H1 (cell line): ENCODE measurements at regions not wholly inside any gene's neighbourhood (a gene's known extent, or its start where the extent isn't known, plus 50 kb on each side); places are given as distances from the start of the nearest gene placed in this dataset.

Source experiments
- CTCF ChIA-PET: fragments of 300-600 bp; sonication (Branson Sonifier 250); formaldehyde crosslinking; loops from one replicate; lab custom pipeline; 2021; ENCODE audit not compliant: partially characterized antibody; lab: Charles Lee
- POLR2A ChIA-PET: fragments of 300-600 bp; sonication (Branson Sonifier 250); formaldehyde crosslinking; loops from one replicate; lab custom pipeline; 2021; ENCODE audit warnings: inconsistent platforms; ENCODE audit not compliant: partially characterized antibody; lab: Charles Lee
- DNase-seq, 2 experiments: peaks; one replicate each; pipeline versions ENCODE4 v3.0.0 to v3.0.0-alpha.2; 2010 to 2022; ENCODE audit warnings: low spot score in 2 of 2, low read depth in 1 of 2, mixed read lengths in 1 of 2
- FAIRE-seq: peaks from 2 replicates; lab custom pipeline; 2011; peaks lifted over from hg19 to GRCh38; lab: Jason Lieb, UNC
- H2AFZ ChIP-seq: 2 replicates; pipeline ENCODE4 v1.8.1; 2012; ENCODE audit warnings: low read length, inconsistent platforms
- H2AK5ac ChIP-seq: 2 replicates; pipeline ENCODE4 v1.6.1; 2013; ENCODE audit warnings: low read depth, low read length
- H2BK120ac ChIP-seq: replicated peaks from 2 replicates; pipeline ENCODE3; 2013; ENCODE audit warnings: low read depth, low read length, inconsistent platforms
- H2BK12ac ChIP-seq: 2 replicates; pipeline ENCODE4 v1.6.1; 2013; ENCODE audit warnings: low read depth, low read length
- H2BK15ac ChIP-seq: 2 replicates; pipeline ENCODE4 v1.6.1; 2013; ENCODE audit warnings: low read length
- H2BK20ac ChIP-seq: 2 replicates; pipeline ENCODE4 v1.6.1; 2013; ENCODE audit warnings: low read length
- H2BK5ac ChIP-seq: 2 replicates; pipeline ENCODE4 v1.6.1; 2013; ENCODE audit warnings: low read depth, low read length
- H3K14ac ChIP-seq: 2 replicates; pipeline ENCODE4 v1.6.1; 2013; ENCODE audit warnings: inconsistent platforms; ENCODE audit not compliant: insufficient read length
- H3K18ac ChIP-seq: 2 replicates; pipeline ENCODE4 v1.6.1; 2013; ENCODE audit warnings: low read length; ENCODE audit errors: extremely low read depth
- H3K23ac ChIP-seq: 2 replicates; pipeline ENCODE4 v1.6.1; 2013; ENCODE audit warnings: inconsistent platforms; ENCODE audit not compliant: insufficient read length
- H3K23me2 ChIP-seq: 2 replicates; pipeline ENCODE4 v1.6.1; 2013; ENCODE audit warnings: low read depth, low read length
- H3K27ac ChIP-seq: 2 replicates; pipeline ENCODE4 v1.6.1; 2011; ENCODE audit warnings: low read depth, low read length, inconsistent platforms
- H3K27me3 ChIP-seq, 4 experiments: replicated peaks in 1 of 4; 1 replicate in 1 of 4; 2 replicates in 3 of 4; pipeline versions ENCODE4 v1.6.1 to v1.8.1; 2011 to 2013; ENCODE audit warnings: low read length in 3 of 4, mild to moderate bottlenecking in 3 of 4, inconsistent platforms in 2 of 4, mixed read lengths in 2 of 4, moderate library complexity in 1 of 4; ENCODE audit not compliant: control insufficient read depth in 3 of 4, insufficient read depth in 3 of 4; ENCODE audit errors: extremely low read depth in 1 of 4
- H3K36me3 ChIP-seq, 4 experiments: 2 replicates each; pipeline versions ENCODE4 v1.6.1 to v1.8.1; 2011 to 2013; ENCODE audit warnings: mild to moderate bottlenecking in 4 of 4, low read length in 3 of 4, moderate library complexity in 2 of 4, control low read depth in 1 of 4, inconsistent platforms in 1 of 4; ENCODE audit not compliant: insufficient read depth in 4 of 4, control insufficient read depth in 2 of 4
- H3K4ac ChIP-seq: replicated peaks from 2 replicates; pipeline ENCODE3; 2013; ENCODE audit warnings: low read length, low read depth, mixed read lengths, inconsistent platforms; ENCODE audit not compliant: insufficient read length
- H3K4me1 ChIP-seq, 4 experiments: replicated peaks in 1 of 4; 1 replicate in 1 of 4; 2 replicates in 3 of 4; pipeline versions ENCODE4 v1.6.1 to v1.8.1; 2011 to 2013; ENCODE audit warnings: low read length in 3 of 4, inconsistent platforms in 2 of 4, mixed read lengths in 1 of 4; ENCODE audit not compliant: insufficient read depth in 4 of 4, control insufficient read depth in 3 of 4
- H3K4me2 ChIP-seq, 2 experiments: 2 replicates each; pipeline versions ENCODE4 v1.6.1 to v1.8.1; 2011 to 2013; ENCODE audit warnings: low read depth in 2 of 2, low read length in 2 of 2, control low read depth in 1 of 2, inconsistent platforms in 1 of 2, mild to moderate bottlenecking in 1 of 2; ENCODE audit not compliant: insufficient read depth in 1 of 2
- H3K4me3 ChIP-seq, 4 experiments: fragments of 200-600, 300-600 bp in 1 of 4; sonication (generic), shearing (Covaris generic), sonication (Bioruptor Twin) in 1 of 4; 2 replicates each; pipeline versions ENCODE4 v1.5.1 to v1.8.1; 2011 to 2016; ENCODE audit warnings: low read length in 4 of 4, low read depth in 3 of 4, control low read depth in 2 of 4, inconsistent platforms in 2 of 4, mild to moderate bottlenecking in 2 of 4, mixed read lengths in 1 of 4, moderate library complexity in 1 of 4; ENCODE audit not compliant: insufficient read depth in 2 of 4; ENCODE audit errors: extremely low read depth in 1 of 4
- H3K56ac ChIP-seq: replicated peaks from 2 replicates; pipeline ENCODE3; 2013; ENCODE audit warnings: low read depth, mild to moderate bottlenecking, mixed read lengths, low read length, inconsistent platforms; ENCODE audit not compliant: insufficient read length
- H3K79me1 ChIP-seq: 2 replicates; pipeline ENCODE4 v1.6.1; 2013; ENCODE audit warnings: low read depth, low read length, control low read depth
- H3K79me2 ChIP-seq, 2 experiments: 2 replicates each; pipeline versions ENCODE4 v1.6.1 to v1.8.1; 2012 to 2013; ENCODE audit warnings: low read length in 2 of 2, mild to moderate bottlenecking in 2 of 2, inconsistent platforms in 1 of 2; ENCODE audit not compliant: insufficient read depth in 2 of 2, control insufficient read depth in 1 of 2
- H3K9ac ChIP-seq, 4 experiments: replicated peaks in 1 of 4; 1 replicate in 1 of 4; 2 replicates in 3 of 4; pipeline versions ENCODE4 v1.6.1 to v1.8.1; 2011 to 2013; ENCODE audit warnings: low read depth in 3 of 4, low read length in 3 of 4, control low read depth in 2 of 4, mild to moderate bottlenecking in 2 of 4, moderate library complexity in 2 of 4, inconsistent platforms in 1 of 4; ENCODE audit errors: extremely low read depth in 1 of 4
- H3K9me3 ChIP-seq, 2 experiments: 2 replicates each; pipeline versions ENCODE4 v1.6.1 to v1.8.1; 2012 to 2013; ENCODE audit warnings: mild to moderate bottlenecking in 2 of 2, moderate library complexity in 2 of 2, control low read depth in 1 of 2, inconsistent platforms in 1 of 2, low read depth in 1 of 2, low read length in 1 of 2, mixed read lengths in 1 of 2; ENCODE audit not compliant: insufficient read depth in 2 of 2
- H4K20me1 ChIP-seq, 2 experiments: replicated peaks in 1 of 2; 2 replicates each; pipeline versions ENCODE3 to v1.8.1; 2011 to 2013; ENCODE audit warnings: inconsistent platforms in 2 of 2, low read length in 2 of 2, mild to moderate bottlenecking in 1 of 2; ENCODE audit not compliant: insufficient read depth in 2 of 2, control insufficient read depth in 1 of 2
- H4K5ac ChIP-seq: 2 replicates; pipeline ENCODE4 v1.6.1; 2013; ENCODE audit warnings: low read length, low read depth, mixed read lengths, inconsistent platforms; ENCODE audit not compliant: insufficient read length
- H4K8ac ChIP-seq: 2 replicates; pipeline ENCODE4 v1.8.0; 2013; ENCODE audit warnings: mild to moderate bottlenecking, moderate library complexity, low read length, inconsistent platforms; ENCODE audit not compliant: insufficient read depth; ENCODE audit errors: extremely low read depth
- H4K91ac ChIP-seq: replicated peaks from 2 replicates; pipeline ENCODE3; 2013; ENCODE audit warnings: low read length, mixed read lengths, inconsistent platforms; ENCODE audit not compliant: insufficient read length
- CTBP2 ChIP-seq: IDR thresholded peaks from 2 replicates; pipeline ENCODE4 v1.7.0; 2011; ENCODE audit warnings: borderline replicate concordance, mild to moderate bottlenecking, moderate library complexity, mixed read lengths, low read length; ENCODE audit not compliant: insufficient read depth, insufficient read length
- TAF7 ChIP-seq: optimal IDR thresholded peaks from 2 replicates; pipeline ENCODE3; 2011; ENCODE audit warnings: low read depth, mild to moderate bottlenecking, inconsistent platforms, low read length, moderate library complexity, borderline replicate concordance
- WGBS, 2 experiments: shearing (Covaris generic) in 1 of 2; methylation state at CpG; one replicate each; pipeline versions ENCODE4 v1.1.6 to v1.1.7; 2013 to 2015; ENCODE audit warnings: low lambda C conversion rate in 2 of 2, mixed read lengths in 2 of 2, inconsistent platforms in 1 of 2, low coverage in 1 of 2, missing lambda C conversion rate in 1 of 2; ENCODE audit not compliant: insufficient replicate concordance in 2 of 2, insufficient coverage in 1 of 2, insufficient read length in 1 of 2; ENCODE audit errors: extremely low coverage in 1 of 2, missing lambda C conversion rate in 1 of 2; 5-methylcytosine and 5-hydroxymethylcytosine counted together

GRCh38 chr2:145402706-145403277 is 882.9 kb upstream of the ZEB2 start:
- Histone ChIP-seq H2BK15ac (no peak overlapping the region), H3K4ac (no peak overlapping the region), H3K4me3 (no peak overlapping the region), H3K23ac (no peak overlapping the region), H3K79me2 (no peaks in the 10 kb centered on the region), H4K91ac (no peak overlapping the region), H3K27ac (no peak overlapping the region), H2BK20ac (no peak overlapping the region), H2AFZ (no peak overlapping the region), H4K20me1 (no peaks in the 10 kb centered on the region), H3K79me1 (no peaks in the 10 kb centered on the region), H3K4me2 (no peak overlapping the region)
- 89% methylated on average over 2 of the region's 2 CpGs; no CpG with 5 or more reads in 1 of the 2 experiments for WGBS, 2 experiments
- CTCF ChIA-PET, result no interaction called here
- DNase-seq (no peak), FAIRE-seq (no peak)
- TF ChIP-seq TAF7 (no peak), CTBP2 (no peak)
- TF ChIP-seq, all 59 proteins: peak for 0
- H3K9me3 ChIP-seq, result no peaks in the 10 kb centered on the region
- no peak overlapping the region for H2BK120ac ChIP-seq
- no peak overlapping the region for H3K56ac ChIP-seq
- no peaks in the 10 kb centered on the region for H3K27me3 ChIP-seq
- no peak overlapping the region for H4K8ac ChIP-seq
- H3K23me2 ChIP-seq, result no peaks in the 10 kb centered on the region; the same call in 1 of the 2 replicates
- no peak overlapping the region for H2BK5ac ChIP-seq
- POLR2A ChIA-PET, result no interaction called here
- no peak overlapping the region for H3K14ac ChIP-seq
- no peak overlapping the region for H3K9ac ChIP-seq
- H3K4me1 ChIP-seq, result no peaks in the 10 kb centered on the region
- H3K36me3 ChIP-seq, result no peaks in the 10 kb centered on the region
- no peak overlapping the region for H3K18ac ChIP-seq
- H2BK12ac ChIP-seq, result no peak overlapping the region
- no peak overlapping the region for H2AK5ac ChIP-seq
- H4K5ac ChIP-seq, result no peak overlapping the region
